Right lobe of liver (tissue), 6 donors: ENCODE measurements at regions not wholly inside any gene's neighbourhood (a gene's known extent, or its start where the extent isn't known, plus 50 kb on each side); places are given as distances from the start of the nearest gene placed in this dataset.

Experiments used
- ATAC-seq, 4 donors: fragments of 200-7000 bp; cut with Tn5 transposase; one replicate each; pipeline ENCODE4 v1.9.1; 2020; ENCODE audit warnings: mild to moderate bottlenecking in 4 of 4, moderate library complexity in 4 of 4
- DNase-seq, 3 donors: peaks; one replicate each; pipeline ENCODE4 v3.0.0-alpha.2; 2020
- H3K27ac ChIP-seq, 3 donors: fragments of 200-600 bp; one replicate each; pipeline ENCODE4 v1.8.0; 2022
- H3K27me3 ChIP-seq, 2 donors: fragments of 200-600 bp; one replicate each; pipeline ENCODE4 v1.8.0; 2022
- H3K36me3 ChIP-seq, 4 donors: fragments of 200-600 bp; sonication (generic) in 1 of 4; one replicate each; pipeline versions ENCODE4 v1.5.1 to v1.8.0; 2017 to 2022; ENCODE audit warnings: control low read depth in 1 of 4
- H3K4me1 ChIP-seq, 4 donors: fragments of 200-600 bp; sonication (generic) in 1 of 4; one replicate each; pipeline versions ENCODE4 v1.5.1 to v1.8.0; 2017 to 2022; ENCODE audit warnings: control low read depth in 1 of 4
- H3K4me3 ChIP-seq, 3 donors: fragments of 200-600 bp; one replicate each; pipeline ENCODE4 v1.8.0; 2022
- H3K9me3 ChIP-seq, 4 donors: fragments of 200-600 bp; sonication (generic) in 1 of 4; one replicate each; pipeline versions ENCODE4 v1.5.1 to v1.8.0; 2017 to 2022; ENCODE audit warnings: control low read depth in 1 of 4
- CTCF ChIP-seq, 4 donors: fragments of 200-600 bp in 3 of 4; fragments of 450-650 bp in 1 of 4; IDR thresholded peaks; one replicate each; pipeline versions ENCODE4 v1.5.1 to v1.8.0; 2016 to 2022; ENCODE audit warnings: antibody characterized with exemption in 4 of 4, mild to moderate bottlenecking in 2 of 4
- POLR2A ChIP-seq: fragments of 450-650 bp; IDR thresholded peaks from one replicate; pipeline ENCODE4 v1.6.1; 2017; ENCODE audit warnings: antibody characterized with exemption, mild to moderate bottlenecking
- WGBS: methylation state at CpG from one replicate; pipeline ENCODE4 v1.1.6; 2018; ENCODE audit warnings: low coverage, low lambda C conversion rate; ENCODE audit not compliant: insufficient coverage; ENCODE audit errors: missing lambda C conversion rate; 5-methylcytosine and 5-hydroxymethylcytosine counted together
- intact Hi-C, 2 donors: fragments of 100-400 bp; cut with DNase I; formaldehyde crosslinking; loops; one replicate each; pipeline versions ENCODE4 v1.11.2 to v1.14.1; 2022
- donor health status: DM: no; HTN: yes; CAD: no.
- donor health status: DM: no; HTN: no; CAD: no.
- donor health status: DM: no; HTN: no; CAD: no.
- donor health status: DM: no; HTN: yes; CAD: no.
- donor health status: DM: no; HTN: yes; CAD: no.

GRCh38 chr2:142220239-142220638 lies 89.4 kb upstream of the LRP1B start:
- DNase-seq = no peak
- Histone ChIP-seq H3K36me3 (no peaks in the 10 kb centered on the region), H3K27ac (no peak overlapping the region), H3K9me3 (no peaks in the 10 kb centered on the region), H3K27me3 (no peaks in the 10 kb centered on the region), H3K4me1 (no peaks in the 10 kb centered on the region), H3K4me3 (no peak overlapping the region)
- TF ChIP-seq CTCF (IDR thresholded peaks at IDR 0.05) (no peak), POLR2A (no peak)
- intact Hi-C loops = no loop called here
- ATAC-seq = no peak
- WGBS = 62% methylated on average over 1 of the region's 1 CpG

GRCh38 chr2:142218471-142218870 lies 87.7 kb upstream of the LRP1B start:
- no peaks in the 10 kb centered on the region for H3K36me3 ChIP-seq
- DNase-seq = no peak
- no peaks in the 10 kb centered on the region for H3K27me3 ChIP-seq
- WGBS = 69% methylated on average over 3 of the region's 3 CpGs
- no peaks in the 10 kb centered on the region for H3K4me1 ChIP-seq
- no peak overlapping the region for H3K27ac ChIP-seq
- H3K9me3 ChIP-seq = no peaks in the 10 kb centered on the region
- intact Hi-C loops = no loop called here
- H3K4me3 ChIP-seq = no peak overlapping the region
- ATAC-seq = no peak
- TF ChIP-seq POLR2A = no peak
- TF ChIP-seq CTCF (IDR thresholded peaks at IDR 0.05) = no peak

GRCh38 chr2:142217804-142218203 lies 87.0 kb upstream of the LRP1B start:
- no peaks in the 10 kb centered on the region for H3K9me3 ChIP-seq
- H3K36me3 ChIP-seq = no peaks in the 10 kb centered on the region
- intact Hi-C loops = no loop called here
- TF ChIP-seq POLR2A = no peak
- no peak for TF ChIP-seq CTCF (IDR thresholded peaks at IDR 0.05)
- ATAC-seq (no peak), DNase-seq (no peak)
- H3K4me3 ChIP-seq = no peak overlapping the region
- H3K27me3 ChIP-seq = no peaks in the 10 kb centered on the region
- no peak overlapping the region for H3K27ac ChIP-seq
- no peaks in the 10 kb centered on the region for H3K4me1 ChIP-seq

GRCh38 chr2:142200062-142200461 lies 69.2 kb upstream of the LRP1B start:
- no peaks in the 10 kb centered on the region for H3K27me3 ChIP-seq
- intact Hi-C loops = no loop called here
- TF ChIP-seq CTCF (IDR thresholded peaks at IDR 0.05) (no peak), POLR2A (no peak)
- H3K4me3 ChIP-seq = no peak overlapping the region
- no peaks in the 10 kb centered on the region for H3K36me3 ChIP-seq
- DNase-seq = no peak
- no peaks in the 10 kb centered on the region for H3K9me3 ChIP-seq
- ATAC-seq = no peak
- no peak overlapping the region for H3K27ac ChIP-seq
- H3K4me1 ChIP-seq = no peaks in the 10 kb centered on the region
- WGBS = 54% methylated on average over 1 of the region's 1 CpG

GRCh38 chr2:142199073-142199472 lies 68.3 kb upstream of the LRP1B start:
- no peak for ATAC-seq
- 29% methylated on average over 2 of the region's 2 CpGs for WGBS
- no peak for TF ChIP-seq POLR2A
- no peak for TF ChIP-seq CTCF (IDR thresholded peaks at IDR 0.05)

More at GRCh38 chr2:142199073-142199472, 68.3 kb upstream of the LRP1B start:
- Histone ChIP-seq H3K9me3 (no peaks in the 10 kb centered on the region), H3K36me3 (no peaks in the 10 kb centered on the region), H3K4me1 (no peaks in the 10 kb centered on the region), H3K27ac (no peak overlapping the region), H3K27me3 (no peaks in the 10 kb centered on the region), H3K4me3 (no peak overlapping the region)
- intact Hi-C loops = no loop called here
- no peak for DNase-seq
